SK-N-SH (cell line): ENCODE measurements at regions not wholly inside any gene's neighbourhood (a gene's known extent, or its start where the extent isn't known, plus 50 kb on each side); places are given as distances from the start of the nearest gene placed in this dataset.

Source experiments
- JUND ChIP-seq: IDR thresholded peaks from 2 replicates; pipeline ENCODE4 v1.4.0; 2012
- TCF12 ChIP-seq: IDR thresholded peaks from 2 replicates; pipeline ENCODE4 v1.4.0; 2012
- TF ChIP-seq, protein P1 (sequence below): IDR thresholded peaks from 2 replicates; pipeline ENCODE4 v1.4.0; 2012; ENCODE audit warnings: low read depth

DNA sequence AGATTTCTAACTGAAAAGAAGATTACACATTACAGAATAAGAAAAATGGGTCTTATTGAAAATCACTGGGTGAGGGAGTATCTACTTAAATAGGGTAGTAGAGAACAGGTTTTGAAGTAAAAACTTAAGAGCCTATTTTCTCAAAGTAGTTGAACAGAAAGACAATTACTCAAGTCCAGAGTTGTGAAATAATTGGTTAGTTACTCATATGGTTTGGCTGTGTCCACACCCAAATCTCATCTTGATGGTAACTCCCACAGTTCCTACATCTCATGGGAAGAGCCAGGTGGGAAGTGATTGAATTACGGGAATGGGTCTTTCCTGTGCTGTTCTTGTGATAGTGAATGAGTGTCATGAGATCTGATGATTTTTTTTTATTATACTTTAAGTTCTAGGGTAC is 1035.3 kb upstream of the GJE1 start:
- TF ChIP-seq JUND (no peak), TCF12 (no peak)
- TF ChIP-seq, protein P1, sequence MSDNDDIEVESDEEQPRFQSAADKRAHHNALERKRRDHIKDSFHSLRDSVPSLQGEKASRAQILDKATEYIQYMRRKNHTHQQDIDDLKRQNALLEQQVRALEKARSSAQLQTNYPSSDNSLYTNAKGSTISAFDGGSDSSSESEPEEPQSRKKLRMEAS: no peak
